Suprapubic skin (tissue), 3 donors: ENCODE measurements at regions not wholly inside any gene's neighbourhood (a gene's known extent, or its start where the extent isn't known, plus 50 kb on each side); places are given as distances from the start of the nearest gene placed in this dataset.

Source experiments
- CTCF ChIP-seq, 2 donors: fragments of 200-600 bp in 1 of 2; fragments of 450-650 bp in 1 of 2; sonication (generic) in 1 of 2; IDR thresholded peaks; one replicate each; pipeline ENCODE4 v1.5.1; 2016 to 2019; ENCODE audit warnings: antibody characterized with exemption in 2 of 2, mild to moderate bottlenecking in 1 of 2, moderate library complexity in 1 of 2
- EP300 ChIP-seq: sonication (generic); formaldehyde crosslinking; IDR thresholded peaks from one replicate; pipeline ENCODE4 v1.6.1; 2017; ENCODE audit warnings: antibody characterized with exemption

- no peak for TF ChIP-seq CTCF (IDR thresholded peaks at IDR 0.05)
- no peak for TF ChIP-seq EP300
Observed at GRCh38 chr11:69424748-69425147, 56.7 kb upstream of the LINC01488 start.
